C4-2B (cell line): ENCODE measurements at regions not wholly inside any gene's neighbourhood (a gene's known extent, or its start where the extent isn't known, plus 50 kb on each side); places are given as distances from the start of the nearest gene placed in this dataset.
"Not testable (repeated sequence)": the region's sequence is repeated elsewhere in the genome, so short reads cannot be mapped to it uniquely, and the experiment has no call there.

Experiments used
- H3K27ac ChIP-seq: fragments of 450-650 bp; 2 replicates; pipeline ENCODE4 v1.5.1; 2017
- ZFX ChIP-seq: fragments of 450-650 bp; IDR thresholded peaks from 2 replicates; pipeline ENCODE4 v1.6.1; 2017
- TF ChIP-seq, protein P1 (sequence below): fragments of 450-650 bp; conservative IDR thresholded peaks from 2 replicates; pipeline ENCODE4 v1.5.1; 2017; ENCODE audit warnings: mild to moderate bottlenecking

DNA sequence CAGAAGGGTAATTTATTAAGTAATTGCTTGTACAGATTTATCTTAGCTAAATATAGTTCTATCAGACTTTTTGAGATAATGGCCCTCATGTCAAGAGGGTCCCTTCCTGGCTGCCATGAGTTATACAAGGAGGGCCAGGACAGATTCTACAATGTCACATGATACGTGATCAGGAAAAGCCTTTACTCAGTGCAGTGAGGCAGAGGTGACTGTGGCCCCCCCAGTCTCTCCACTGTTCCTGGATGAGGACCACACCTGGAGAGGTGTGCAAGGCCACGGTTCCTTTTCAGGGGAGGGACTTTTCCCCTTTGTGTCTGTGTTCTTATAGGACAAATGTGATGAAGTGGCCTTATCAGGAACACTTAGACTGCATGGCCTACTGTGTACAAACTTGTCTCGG, 54.3 kb upstream of the LRCH1 start:
- H3K27ac ChIP-seq: no peak overlapping the region
- no peak for TF ChIP-seq ZFX
- TF ChIP-seq, protein P1, sequence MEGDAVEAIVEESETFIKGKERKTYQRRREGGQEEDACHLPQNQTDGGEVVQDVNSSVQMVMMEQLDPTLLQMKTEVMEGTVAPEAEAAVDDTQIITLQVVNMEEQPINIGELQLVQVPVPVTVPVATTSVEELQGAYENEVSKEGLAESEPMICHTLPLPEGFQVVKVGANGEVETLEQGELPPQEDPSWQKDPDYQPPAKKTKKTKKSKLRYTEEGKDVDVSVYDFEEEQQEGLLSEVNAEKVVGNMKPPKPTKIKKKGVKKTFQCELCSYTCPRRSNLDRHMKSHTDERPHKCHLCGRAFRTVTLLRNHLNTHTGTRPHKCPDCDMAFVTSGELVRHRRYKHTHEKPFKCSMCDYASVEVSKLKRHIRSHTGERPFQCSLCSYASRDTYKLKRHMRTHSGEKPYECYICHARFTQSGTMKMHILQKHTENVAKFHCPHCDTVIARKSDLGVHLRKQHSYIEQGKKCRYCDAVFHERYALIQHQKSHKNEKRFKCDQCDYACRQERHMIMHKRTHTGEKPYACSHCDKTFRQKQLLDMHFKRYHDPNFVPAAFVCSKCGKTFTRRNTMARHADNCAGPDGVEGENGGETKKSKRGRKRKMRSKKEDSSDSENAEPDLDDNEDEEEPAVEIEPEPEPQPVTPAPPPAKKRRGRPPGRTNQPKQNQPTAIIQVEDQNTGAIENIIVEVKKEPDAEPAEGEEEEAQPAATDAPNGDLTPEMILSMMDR: no peak

GRCh38 chr13:46496086-46496485, 56.9 kb upstream of the LRCH1 start:
- no peak overlapping the region for H3K27ac ChIP-seq
- no peak for TF ChIP-seq ZFX
- TF ChIP-seq, protein P1: no peak

DNA sequence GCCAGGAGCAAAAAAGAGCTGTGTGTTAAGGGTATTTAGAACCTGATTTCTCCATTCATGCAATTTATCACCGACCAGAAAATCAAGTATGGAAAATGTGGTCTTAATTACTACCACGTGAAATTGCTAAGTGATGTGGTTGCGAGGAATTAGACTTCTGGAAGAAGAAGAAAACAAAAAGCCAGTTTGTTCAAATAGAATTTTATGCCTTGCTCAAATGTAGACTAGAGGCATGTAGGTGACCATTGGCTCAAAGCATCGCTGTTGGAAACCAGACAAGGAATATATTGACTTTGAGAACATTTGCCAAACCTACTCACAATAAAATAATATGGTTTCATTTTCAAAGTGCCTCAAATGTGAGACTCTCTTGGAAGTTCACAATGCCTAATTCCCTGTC, 57.3 kb upstream of the LRCH1 start:
- TF ChIP-seq, protein P1: no peak
- TF ChIP-seq ZFX: no peak
- H3K27ac ChIP-seq: no peak overlapping the region

DNA sequence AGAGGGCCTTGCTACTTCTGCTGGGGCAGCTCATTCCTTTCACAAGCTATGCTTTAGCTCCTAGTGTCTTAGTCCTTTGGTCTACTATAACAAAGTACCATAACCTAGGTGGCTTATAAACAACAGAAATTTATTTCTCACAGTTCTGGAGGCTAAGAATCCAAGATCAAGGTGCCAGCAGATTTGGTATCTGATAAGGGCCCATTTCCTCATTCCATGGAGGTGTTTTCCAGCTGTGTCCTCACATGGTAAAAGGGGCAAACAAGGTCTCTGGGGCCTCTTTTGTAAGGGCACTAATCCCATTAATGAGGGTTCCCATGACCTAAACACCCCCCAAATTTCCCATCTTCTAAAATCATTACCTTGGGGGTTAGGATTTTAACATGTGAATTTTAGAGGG, 57.9 kb upstream of the LRCH1 start:
- TF ChIP-seq, protein P1: no peak
- TF ChIP-seq ZFX: no peak
- no peak overlapping the region for H3K27ac ChIP-seq

GRCh38 chr13:46492946-46493345, 60.0 kb upstream of the LRCH1 start:
- TF ChIP-seq ZFX: no peak
- TF ChIP-seq, protein P1: peak; percentile 76
- H3K27ac ChIP-seq: no peak overlapping the region

DNA sequence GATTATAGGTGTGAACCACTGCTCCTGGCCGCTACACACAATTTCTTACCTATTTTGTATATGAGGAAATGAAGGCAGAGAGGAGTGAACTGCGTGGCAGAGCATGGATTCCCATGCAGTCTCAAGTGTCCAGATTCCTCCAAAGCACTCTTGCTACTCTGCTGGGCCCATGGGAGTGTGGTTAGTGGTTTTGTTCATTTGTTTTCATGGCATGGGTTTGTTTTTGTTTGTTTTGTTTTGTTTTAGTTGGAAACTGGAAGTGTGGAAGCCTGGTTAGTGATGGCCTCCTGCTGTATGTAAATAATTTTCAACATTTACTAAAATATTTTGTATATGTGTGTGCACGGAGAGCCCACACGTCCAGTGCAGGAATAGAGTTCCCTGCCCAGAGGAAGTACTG, 61.3 kb upstream of the LRCH1 start:
- TF ChIP-seq, protein P1: no peak
- no peak for TF ChIP-seq ZFX
- H3K27ac ChIP-seq: no peak overlapping the region

GRCh38 chr13:46490713-46491112, 62.3 kb upstream of the LRCH1 start:
- not testable (repeated sequence) for H3K27ac ChIP-seq

DNA sequence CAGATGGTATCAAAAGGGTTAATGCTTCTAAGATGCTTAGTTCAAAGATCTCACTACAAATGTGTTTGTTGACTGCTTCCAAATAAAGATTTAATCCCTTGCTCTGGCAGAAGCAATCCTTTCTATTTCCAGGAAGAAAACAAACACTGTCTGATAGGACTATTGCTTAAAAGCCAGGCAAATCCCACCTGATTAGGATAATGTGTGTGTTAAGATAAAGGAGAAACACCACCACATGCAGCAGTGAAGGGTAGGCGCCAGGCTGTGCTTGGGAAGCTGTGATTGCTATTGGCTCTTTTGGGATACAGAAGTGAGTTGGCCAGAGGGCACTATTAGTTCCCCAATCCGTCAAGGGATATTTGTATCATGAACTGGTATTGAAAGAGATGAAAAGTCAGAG, 62.8 kb upstream of the LRCH1 start:
- TF ChIP-seq, protein P1: no peak
- no peak for TF ChIP-seq ZFX
- no peak overlapping the region for H3K27ac ChIP-seq
